ENCODE measurements at regions not wholly inside any gene's neighbourhood (a gene's known extent, or its start where the extent isn't known, plus 50 kb on each side); places are given as distances from the start of the nearest gene placed in this dataset.
"Not testable (repeated sequence)": the region's sequence is repeated elsewhere in the genome, so short reads cannot be mapped to it uniquely, and the experiment has no call there.

GRCh38 chrY:3037471-3037870 lies 102.3 kb downstream of the ZFY start:
- DNase-seq (ENCODE audit: low spot score in 2 of 2) = no peak
- no peak for TF ChIP-seq CTCF (IDR thresholded peaks at IDR 0.05)
- no peak for TF ChIP-seq POLR2AphosphoS5 (IDR thresholded peaks at IDR 0.05)
- TF ChIP-seq POLR2A (IDR thresholded peaks at IDR 0.05) = no peak
- no peak for TF ChIP-seq EP300 (IDR thresholded peaks at IDR 0.05)
- Histone ChIP-seq H3K4me3 (no peak overlapping the region), H3K36me3 (no peaks in the 10 kb centered on the region), H3K27ac (no peak overlapping the region), H3K4me1 (no peaks in the 10 kb centered on the region), H3K9me3 (no peaks in the 10 kb centered on the region), H3K27me3 (no peaks in the 10 kb centered on the region)

GRCh38 chrY:3040415-3040814 lies 105.2 kb downstream of the ZFY start:
- no CpG with 5 or more reads among the region's 3 CpGs for WGBS

DNA sequence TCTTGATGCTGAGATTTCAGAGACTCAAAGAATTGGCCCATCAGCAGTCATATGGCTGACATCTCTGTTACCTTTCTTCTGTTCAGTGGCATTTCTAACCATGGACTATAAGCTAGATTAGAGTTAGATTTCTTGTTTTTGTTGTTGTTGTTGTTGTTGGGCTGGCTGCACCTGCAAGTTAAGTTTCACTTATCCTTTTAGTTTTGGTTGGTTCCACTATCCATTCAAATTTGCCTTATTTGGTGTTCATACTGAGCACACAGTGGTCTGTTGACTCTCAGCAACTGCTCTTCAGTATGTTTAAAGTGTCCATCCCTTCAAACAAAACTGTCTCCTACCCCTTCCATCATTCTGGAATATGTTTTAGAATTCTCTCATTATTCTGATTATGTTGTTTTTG lies 106.8 kb downstream of the ZFY start:
- TF ChIP-seq POLR2AphosphoS5 (IDR thresholded peaks at IDR 0.05) = no peak
- TF ChIP-seq EP300 (IDR thresholded peaks at IDR 0.05) = no peak
- no peak for TF ChIP-seq POLR2A (IDR thresholded peaks at IDR 0.05)
- TF ChIP-seq CTCF (IDR thresholded peaks at IDR 0.05) = no peak
- DNase-seq (ENCODE audit: low spot score in 2 of 2) = no peak
- Histone ChIP-seq H3K27ac (no peak overlapping the region), H3K4me1 (no peaks in the 10 kb centered on the region), H3K27me3 (no peaks in the 10 kb centered on the region), H3K36me3 (no peaks in the 10 kb centered on the region), H3K4me3 (no peak overlapping the region), H3K9me3 (no peaks in the 10 kb centered on the region)

More at GRCh38 chrY:3040415-3040814, 105.2 kb downstream of the ZFY start:
- Histone ChIP-seq H3K9me3 (no peaks in the 10 kb centered on the region), H3K27me3 (no peaks in the 10 kb centered on the region), H3K4me3 (no peak overlapping the region), H3K36me3 (no peaks in the 10 kb centered on the region), H3K27ac (no peak overlapping the region), H3K4me1 (no peaks in the 10 kb centered on the region)
- TF ChIP-seq POLR2AphosphoS5 (IDR thresholded peaks at IDR 0.05) (no peak), CTCF (IDR thresholded peaks at IDR 0.05) (no peak), POLR2A (IDR thresholded peaks at IDR 0.05) (no peak), EP300 (IDR thresholded peaks at IDR 0.05) (no peak)
- DNase-seq (ENCODE audit: low spot score in 2 of 2) = no peak

DNA sequence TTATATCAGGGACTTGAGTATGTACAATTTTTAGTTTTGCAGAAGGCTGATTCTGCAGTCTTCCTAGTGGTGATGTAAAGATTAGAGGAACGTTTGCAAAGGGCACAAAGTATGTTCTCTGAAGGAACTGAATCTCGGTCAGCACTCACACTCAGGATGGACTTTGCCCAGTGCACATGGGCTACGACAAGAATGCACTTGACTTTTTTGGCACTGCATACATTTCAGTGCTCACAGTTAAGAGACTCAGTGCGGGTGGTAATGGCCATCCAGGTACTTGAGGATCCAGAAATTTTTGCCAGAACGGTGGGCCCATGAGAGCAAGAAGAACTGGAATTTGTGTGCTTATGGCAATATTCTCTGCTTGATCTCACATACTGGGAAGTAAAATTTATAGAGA lies 107.7 kb downstream of the ZFY start:
- Histone ChIP-seq H3K4me1 (no peaks in the 10 kb centered on the region), H3K9me3 (no peaks in the 10 kb centered on the region), H3K4me3 (no peak overlapping the region), H3K27ac (no peak overlapping the region), H3K36me3 (no peaks in the 10 kb centered on the region), H3K27me3 (no peaks in the 10 kb centered on the region)
- TF ChIP-seq EP300 (IDR thresholded peaks at IDR 0.05) (no peak), POLR2AphosphoS5 (IDR thresholded peaks at IDR 0.05) (no peak), POLR2A (IDR thresholded peaks at IDR 0.05) (no peak), CTCF (IDR thresholded peaks at IDR 0.05) (no peak)
- no peak for DNase-seq (ENCODE audit: low spot score in 2 of 2)
- WGBS = no CpG with 5 or more reads among the region's 5 CpGs

GRCh38 chrY:3045048-3045447 lies 109.9 kb downstream of the ZFY start:
- WGBS = no CpG with 5 or more reads among the region's 2 CpGs
- Histone ChIP-seq H3K36me3 (no peaks in the 10 kb centered on the region), H3K4me3 (no peak overlapping the region), H3K9me3 (no peaks in the 10 kb centered on the region), H3K27me3 (no peaks in the 10 kb centered on the region), H3K27ac (no peak overlapping the region), H3K4me1 (no peaks in the 10 kb centered on the region)
- no peak for DNase-seq (ENCODE audit: low spot score in 2 of 2)
- no peak for TF ChIP-seq CTCF (IDR thresholded peaks at IDR 0.05)
- TF ChIP-seq POLR2A (IDR thresholded peaks at IDR 0.05) = no peak
- TF ChIP-seq EP300 (IDR thresholded peaks at IDR 0.05) = no peak
- no peak for TF ChIP-seq POLR2AphosphoS5 (IDR thresholded peaks at IDR 0.05)

- WGBS = no CpG with 5 or more reads among the region's 1 CpG
- not testable (repeated sequence) for H3K27ac ChIP-seq; H3K27me3 ChIP-seq; H3K4me1 ChIP-seq; DNase-seq (ENCODE audit: low spot score in 2 of 2); H3K36me3 ChIP-seq; H3K9me3 ChIP-seq; H3K4me3 ChIP-seq
Measured at GRCh38 chrY:3055496-3055895, 120.3 kb downstream of the ZFY start.

- H3K9me3 ChIP-seq; DNase-seq (ENCODE audit: low spot score in 2 of 2); H3K27me3 ChIP-seq; H3K36me3 ChIP-seq; H3K4me3 ChIP-seq; H3K27ac ChIP-seq; H3K4me1 ChIP-seq: not testable (repeated sequence)
Measured at GRCh38 chrY:3058342-3058741, 123.2 kb downstream of the ZFY start.

DNA sequence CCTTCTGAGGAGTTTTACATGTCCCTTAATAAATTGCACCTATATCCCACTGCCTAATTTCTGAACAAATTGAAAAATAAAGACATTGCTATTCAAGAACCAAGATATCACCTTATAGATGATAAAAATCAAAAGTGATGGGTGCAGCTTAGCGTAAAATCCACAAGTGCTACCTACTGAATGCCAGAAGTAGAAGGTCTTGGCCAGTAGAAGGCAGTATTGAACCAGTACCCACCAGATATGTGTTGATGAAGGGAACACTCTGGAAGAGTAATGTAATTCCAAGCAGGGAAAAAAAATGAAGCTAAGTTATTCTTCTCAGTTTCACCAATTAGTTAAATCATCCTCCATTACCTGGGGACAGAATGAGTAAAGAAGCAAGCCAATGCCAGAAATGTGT lies 125.5 kb downstream of the ZFY start:
- H3K4me1 ChIP-seq, H3K27ac ChIP-seq: not testable (repeated sequence)
- WGBS = no CpG with 5 or more reads among the region's 1 CpG

GRCh38 chrY:3088149-3088548 lies 153.0 kb downstream of the ZFY start:
- not testable (repeated sequence) for H3K9me3 ChIP-seq; H3K27ac ChIP-seq; H3K36me3 ChIP-seq; H3K4me3 ChIP-seq; DNase-seq (ENCODE audit: low spot score in 2 of 2); H3K4me1 ChIP-seq; H3K27me3 ChIP-seq
- no CpG with 5 or more reads among the region's 2 CpGs for WGBS

More for the DNA sequence above, 125.5 kb downstream of the ZFY start:
- not testable (repeated sequence) for H3K27me3 ChIP-seq; DNase-seq (ENCODE audit: low spot score in 2 of 2); H3K4me3 ChIP-seq; H3K9me3 ChIP-seq; H3K36me3 ChIP-seq

Measured in suprapubic skin (tissue), 4 donors.